Right kidney (tissue), 1 donor: ENCODE measurements at regions not wholly inside any gene's neighbourhood (a gene's known extent, or its start where the extent isn't known, plus 50 kb on each side); places are given as distances from the start of the nearest gene placed in this dataset.
"Not testable (repeated sequence)": the region's sequence is repeated elsewhere in the genome, so short reads cannot be mapped to it uniquely, and the experiment has no call there.

Experiments used
- DNase-seq: peaks from one replicate; pipeline ENCODE4 v3.0.0-alpha.2; 2016

DNA sequence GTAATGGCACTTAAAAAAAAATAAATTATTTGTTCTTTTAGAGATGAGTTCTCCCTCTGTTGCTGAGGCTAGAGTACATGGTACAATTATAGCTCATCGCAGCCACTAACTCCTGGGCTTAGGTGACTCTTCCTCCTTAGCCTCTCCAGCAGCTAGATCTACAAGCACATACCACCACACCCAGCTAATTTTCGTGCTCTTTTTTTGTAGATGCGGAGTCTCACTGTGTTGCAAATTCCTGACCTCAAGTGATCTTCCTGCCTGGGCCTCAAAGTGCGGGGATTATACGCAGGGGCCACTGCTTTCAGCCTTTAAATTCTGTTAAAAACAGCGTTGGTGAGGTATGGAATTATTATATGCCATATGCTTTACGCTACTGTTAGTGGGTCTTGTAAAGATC, 2034.0 kb downstream of the OLFM4 start:
- DNase-seq, result no peak

GRCh38 chr13:55067946-55068345, 2039.3 kb downstream of the OLFM4 start:
- no peak for DNase-seq

- no peak for DNase-seq
Measured at GRCh38 chr13:55069746-55070145, 2041.1 kb downstream of the OLFM4 start.

- DNase-seq, result no peak
Measured at GRCh38 chr13:55073000-55073399, 2044.4 kb downstream of the OLFM4 start.

DNA sequence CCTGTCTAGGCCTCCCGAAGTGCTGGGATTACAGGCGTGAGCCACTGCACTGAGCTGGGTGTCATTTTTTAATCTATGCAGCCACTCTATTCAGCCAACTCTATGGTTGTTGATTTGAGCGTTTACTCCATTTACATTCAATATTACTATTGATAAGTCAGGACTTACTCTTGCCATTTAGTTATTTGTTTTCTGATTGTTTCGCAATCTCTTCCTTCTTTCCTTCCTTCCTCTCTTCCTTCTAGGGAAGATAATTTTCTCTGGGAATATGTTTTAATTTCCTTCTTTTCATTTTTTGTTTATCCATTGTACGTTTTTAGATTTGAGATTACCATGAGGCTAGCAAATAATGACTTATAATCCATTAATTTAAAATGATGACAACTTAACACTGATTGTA, 2056.0 kb downstream of the OLFM4 start:
- DNase-seq, result no peak

- no peak for DNase-seq
Measured at GRCh38 chr13:55087085-55087484, 2053.6 kb upstream of the PRR20A start.

DNA sequence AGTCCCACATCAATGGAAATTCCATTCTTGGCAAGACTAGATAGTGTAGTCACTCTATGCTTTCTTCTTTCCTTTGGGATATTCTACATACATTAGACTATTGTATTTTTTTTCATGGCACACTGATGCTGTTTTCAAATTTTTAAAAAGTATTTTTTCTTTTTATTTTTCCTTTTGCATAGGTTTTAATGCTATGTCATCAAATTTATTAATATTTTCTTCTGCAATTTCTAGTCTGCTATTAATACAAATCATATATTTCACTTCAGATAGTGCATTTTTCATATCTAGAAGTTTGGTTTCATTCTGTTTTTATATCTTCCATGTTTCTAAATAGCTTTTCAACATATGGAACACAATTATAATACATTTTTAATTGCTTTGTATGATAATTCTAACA, 2050.1 kb upstream of the PRR20A start:
- no peak for DNase-seq

DNA sequence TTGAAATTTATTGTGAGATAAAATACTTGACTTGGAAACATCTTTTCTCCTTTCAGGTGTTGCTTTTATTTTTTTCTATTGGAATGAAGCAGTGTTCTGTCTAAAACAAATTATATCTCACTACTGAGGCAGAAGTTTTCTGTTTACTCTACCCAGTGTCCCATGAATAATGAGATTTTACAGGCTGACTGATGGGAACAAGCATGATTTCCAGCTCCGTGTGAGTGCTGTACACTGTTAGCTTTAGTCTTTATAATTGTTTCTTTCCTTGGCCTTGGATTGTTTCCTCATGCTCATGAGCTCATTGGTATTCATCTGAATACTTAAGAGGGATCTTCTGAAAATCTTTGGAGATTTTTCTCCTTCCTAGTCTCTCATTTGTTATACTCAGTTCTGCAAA, 2049.5 kb upstream of the PRR20A start:
- no peak for DNase-seq

DNA sequence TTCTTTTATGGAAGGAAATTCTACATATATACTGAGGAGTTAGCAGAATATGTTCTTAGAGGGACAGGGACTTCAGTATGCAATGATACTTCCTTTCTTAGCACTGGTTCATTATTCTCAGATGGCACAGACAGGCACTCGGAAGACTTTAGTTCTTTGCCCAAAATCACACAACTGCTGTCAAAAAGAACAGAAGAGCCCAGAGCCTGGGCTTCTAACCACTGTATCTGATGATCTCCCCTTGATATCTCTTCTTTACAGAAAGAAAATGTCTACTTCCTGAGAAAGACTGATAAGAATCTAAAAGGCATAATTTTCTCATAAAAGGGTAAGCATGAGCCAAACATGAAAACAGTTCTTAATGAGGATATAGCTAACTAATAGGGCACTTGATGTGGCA, 2034.2 kb upstream of the PRR20A start:
- DNase-seq, result no peak

DNA sequence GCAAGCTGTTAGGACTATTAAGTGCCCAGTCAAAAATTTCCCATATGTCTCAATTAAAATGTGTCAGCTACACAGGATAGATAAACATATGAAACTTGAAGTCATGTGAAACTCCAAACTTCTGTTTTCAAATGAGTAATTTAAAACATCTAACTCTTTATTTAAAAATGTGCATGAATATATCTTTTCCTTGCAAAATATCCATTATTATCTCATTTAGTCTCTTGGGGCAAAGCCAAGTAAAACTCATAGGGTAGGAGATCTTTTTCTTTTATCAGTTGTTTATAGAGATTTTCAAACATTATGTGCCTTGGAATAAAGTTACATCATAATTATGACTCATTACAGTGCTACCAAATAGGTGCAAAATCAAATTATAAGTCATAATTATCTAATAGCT, 2020.1 kb upstream of the PRR20A start:
- no peak for DNase-seq

DNA sequence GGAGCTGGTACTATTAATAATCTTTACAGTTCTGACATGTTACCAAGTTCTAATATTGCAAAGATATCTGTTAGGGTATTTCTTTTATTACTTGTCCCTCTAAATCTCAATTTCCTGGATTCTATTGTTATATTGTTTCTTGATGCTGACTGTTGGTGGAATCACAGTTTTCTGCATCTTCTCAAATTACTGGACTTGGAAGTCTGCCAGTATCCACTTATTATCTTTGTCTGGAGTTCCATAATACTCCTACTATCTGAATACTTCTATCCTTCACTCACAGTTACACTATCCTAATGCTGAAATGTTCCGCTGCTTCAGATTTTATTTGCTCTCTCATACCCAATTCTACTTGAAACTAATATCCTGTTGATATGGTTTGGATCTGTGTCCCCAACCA, 1985.7 kb upstream of the PRR20A start:
- DNase-seq, result no peak

- DNase-seq, result no peak
Measured at GRCh38 chr13:55159765-55160164, 1981.0 kb upstream of the PRR20A start.

DNA sequence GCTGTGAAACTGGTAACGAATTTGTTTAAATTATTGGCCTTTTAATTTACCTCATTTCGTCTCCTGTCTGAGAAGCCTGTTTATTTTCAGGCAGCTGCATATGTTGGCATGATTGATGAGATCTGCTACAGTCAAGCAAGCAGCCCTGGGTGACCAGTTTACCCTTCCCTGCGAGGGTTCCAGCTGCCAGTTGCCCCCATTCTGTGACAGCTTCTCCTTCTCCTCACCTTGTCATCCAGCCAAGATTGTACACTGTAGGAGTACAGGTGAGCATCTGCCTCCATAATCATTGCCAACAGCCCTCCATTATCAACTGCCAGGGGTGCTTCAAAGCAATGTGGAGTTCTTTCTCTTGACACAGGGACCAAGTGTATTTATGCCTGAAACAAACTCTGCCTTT, 1979.9 kb upstream of the PRR20A start:
- DNase-seq, result no peak

DNA sequence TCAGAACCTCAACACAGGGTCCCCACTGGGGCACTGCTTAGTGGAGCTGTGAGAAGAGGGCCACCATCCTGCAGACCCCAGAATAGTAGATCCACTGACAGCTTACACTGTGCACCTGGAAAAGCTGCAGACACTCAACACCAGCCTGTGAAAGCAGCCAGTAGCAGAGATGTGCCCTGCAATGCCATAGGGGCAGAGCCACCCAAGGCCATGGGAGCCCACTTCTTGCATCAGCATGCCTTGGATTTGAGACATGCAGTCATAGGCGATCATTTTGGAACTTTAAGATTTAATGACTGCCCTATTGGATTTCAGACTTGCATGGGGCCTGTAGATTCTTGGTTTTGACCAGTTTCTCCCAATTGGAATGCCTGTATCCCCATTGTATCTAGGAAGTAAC, 1962.1 kb upstream of the PRR20A start:
- not testable (repeated sequence) for DNase-seq

GRCh38 chr13:55190996-55191395, 1949.7 kb upstream of the PRR20A start:
- no peak for DNase-seq

DNA sequence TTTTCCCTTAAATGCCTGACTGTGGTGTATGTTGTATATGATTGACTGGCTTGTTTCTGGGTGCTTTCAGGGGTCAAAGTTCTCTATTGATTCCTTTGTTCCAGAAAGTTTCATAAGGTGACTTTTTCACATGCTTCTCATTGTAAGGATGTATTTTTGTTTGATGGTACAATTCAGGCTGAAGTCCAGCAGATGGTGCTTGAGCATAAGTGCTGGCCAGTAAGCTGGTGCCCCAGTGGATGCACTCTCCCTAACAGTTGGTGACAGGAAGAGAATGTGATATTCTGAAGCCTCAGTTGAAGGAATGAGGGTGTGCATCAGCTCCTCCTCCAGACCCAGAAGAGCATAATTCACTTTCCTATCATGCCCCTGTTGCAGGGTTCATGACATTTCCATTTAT, 1941.6 kb upstream of the PRR20A start:
- DNase-seq, result no peak

- no peak for DNase-seq
Measured at GRCh38 chr13:55214841-55215345, 1925.8 kb upstream of the PRR20A start.

- DNase-seq, result no peak
Measured at GRCh38 chr13:55219538-55219937, 1921.2 kb upstream of the PRR20A start.

DNA sequence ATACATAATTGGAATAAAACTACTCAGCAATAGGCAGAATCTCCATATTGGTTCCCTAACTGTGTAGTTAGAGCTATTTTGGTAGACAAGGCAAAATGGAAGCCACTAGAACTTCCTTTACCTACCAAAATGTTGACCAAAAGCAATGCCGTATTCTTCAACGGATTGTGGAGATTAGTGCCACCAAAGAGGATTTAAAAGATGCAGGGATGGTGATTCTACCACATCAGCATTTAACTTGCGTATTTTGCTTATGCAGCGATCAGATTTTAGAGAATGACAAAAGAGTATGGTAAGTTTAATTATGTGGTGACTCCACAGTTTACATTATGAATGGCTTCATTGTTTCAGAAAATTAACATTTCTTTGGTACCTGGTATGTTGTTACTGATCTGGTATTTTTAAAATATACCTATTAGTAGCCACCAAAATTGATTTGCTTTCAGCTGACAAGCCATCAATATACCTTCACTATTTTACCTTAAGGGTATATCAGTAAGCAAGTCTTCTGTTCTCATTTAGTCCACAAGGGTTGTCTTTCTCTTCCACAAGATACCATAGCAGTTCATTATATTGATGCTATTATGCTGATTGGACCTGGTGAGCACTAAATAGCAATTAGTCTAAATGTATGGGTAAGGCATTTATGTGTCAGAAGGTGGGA, 1910.7 kb upstream of the PRR20A start:
- DNase-seq, result no peak

GRCh38 chr13:55230570-55230908, 1910.2 kb upstream of the PRR20A start:
- no peak for DNase-seq

DNA sequence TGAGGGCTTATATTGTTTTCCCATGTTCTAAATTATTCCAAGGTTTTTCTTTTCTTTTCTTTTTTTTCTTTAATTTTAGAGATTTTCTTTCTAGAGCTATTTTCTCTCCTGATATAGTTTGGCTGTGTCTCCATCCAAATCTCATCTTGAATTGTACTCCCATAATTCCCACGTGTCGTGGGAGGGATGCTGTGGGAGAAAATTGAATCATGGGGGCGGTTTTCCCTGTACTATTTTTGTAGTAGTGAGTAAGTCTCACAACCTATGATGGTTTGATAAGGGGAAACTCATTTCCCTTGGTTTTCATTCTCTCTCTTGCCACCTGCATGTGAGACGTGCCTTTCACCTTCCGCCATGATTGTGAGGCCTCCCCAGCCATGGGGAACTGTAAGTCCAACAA, 1906.4 kb upstream of the PRR20A start:
- DNase-seq, result no peak

- no peak for DNase-seq
Measured at GRCh38 chr13:55245005-55245644, 1895.6 kb upstream of the PRR20A start.

- DNase-seq, result no peak
Measured at GRCh38 chr13:55255236-55255635, 1885.5 kb upstream of the PRR20A start.

DNA sequence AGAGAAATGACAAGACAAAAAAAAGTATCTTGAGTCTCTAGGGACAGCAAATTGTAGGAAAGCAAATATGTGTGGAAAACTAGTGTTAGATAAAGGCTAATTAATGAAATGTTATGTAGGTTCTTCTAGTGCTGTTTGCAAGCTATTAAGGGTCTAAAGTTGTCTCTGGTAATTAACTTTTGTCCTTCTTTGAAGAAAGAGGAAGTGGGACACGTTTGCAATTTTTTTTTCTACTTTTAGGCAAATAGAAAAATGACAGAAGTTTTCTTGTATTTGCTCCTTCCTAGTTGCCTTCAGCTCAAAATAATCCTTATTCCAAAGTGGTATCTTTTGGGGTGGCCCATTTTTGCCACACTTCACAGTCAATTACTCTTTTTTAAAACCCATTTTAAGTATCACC, 1877.7 kb upstream of the PRR20A start:
- no peak for DNase-seq

GRCh38 chr13:55266644-55267043, 1874.1 kb upstream of the PRR20A start:
- DNase-seq, result no peak
